Endothelial cell (in vitro differentiated cells): ENCODE measurements at regions not wholly inside any gene's neighbourhood (a gene's known extent, or its start where the extent isn't known, plus 50 kb on each side); places are given as distances from the start of the nearest gene placed in this dataset.

Experiments used
- DNase-seq: peaks from one replicate; pipeline ENCODE4 v3.0.0; 2021; ENCODE audit warnings: low spot score
- H3K27ac Mint-ChIP-seq: one replicate; pipeline ENCODE4 v1.8.0; 2021; ENCODE audit warnings: mixed read lengths, inconsistent platforms; ENCODE audit not compliant: unreplicated experiment
- H3K27me3 Mint-ChIP-seq: one replicate; pipeline ENCODE4 v1.8.0; 2021; ENCODE audit warnings: mild to moderate bottlenecking, moderate library complexity, mixed read lengths, inconsistent platforms; ENCODE audit not compliant: unreplicated experiment
- H3K36me3 Mint-ChIP-seq: one replicate; pipeline ENCODE4 v1.8.0; 2021; ENCODE audit warnings: mild to moderate bottlenecking, low read depth, mixed read lengths, inconsistent platforms; ENCODE audit not compliant: unreplicated experiment
- H3K4me1 Mint-ChIP-seq: one replicate; pipeline ENCODE4 v1.8.0; 2021; ENCODE audit warnings: mild to moderate bottlenecking, mixed read lengths, inconsistent platforms; ENCODE audit not compliant: unreplicated experiment
- H3K4me3 Mint-ChIP-seq: one replicate; pipeline ENCODE4 v1.8.0; 2021; ENCODE audit warnings: mild to moderate bottlenecking, mixed read lengths, inconsistent platforms; ENCODE audit not compliant: unreplicated experiment
- H3K9me3 Mint-ChIP-seq: one replicate; pipeline ENCODE4 v1.8.0; 2021; ENCODE audit warnings: mixed read lengths, inconsistent platforms; ENCODE audit not compliant: unreplicated experiment
- TF ChIP-seq, protein P1 (sequence below): fragments of 200-600 bp; sonication (generic); IDR thresholded peaks from one replicate; pipeline ENCODE4 v1.5.0; 2021; ENCODE audit warnings: antibody characterized with exemption; ENCODE audit not compliant: unreplicated experiment

DNA sequence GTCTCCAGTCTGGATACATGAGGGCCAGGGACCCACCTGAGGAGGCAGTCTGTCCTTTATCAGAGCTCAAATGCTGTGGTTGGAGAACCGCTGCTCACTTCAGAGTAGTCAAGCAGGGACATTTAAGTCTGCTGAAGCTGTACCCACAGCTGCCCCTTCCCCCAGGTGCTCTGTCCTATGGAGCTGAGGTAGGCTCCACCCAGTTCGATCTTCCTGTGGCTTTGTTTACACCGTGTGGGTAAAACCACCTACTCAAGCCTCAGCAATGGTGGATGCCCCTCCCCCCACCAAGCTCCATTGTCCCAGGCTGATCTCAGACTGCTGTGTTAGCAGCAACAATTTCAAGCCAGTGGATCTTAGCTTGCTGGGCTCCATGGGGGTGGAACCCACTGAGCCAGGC, 731.4 kb upstream of the HS6ST1 start:
- H3K4me3 Mint-ChIP-seq, result no peak overlapping the region
- H3K27ac Mint-ChIP-seq, result no peak overlapping the region
- no peaks in the 10 kb centered on the region for H3K27me3 Mint-ChIP-seq
- H3K9me3 Mint-ChIP-seq, result no peaks in the 10 kb centered on the region
- DNase-seq, result no peak
- TF ChIP-seq, protein P1, sequence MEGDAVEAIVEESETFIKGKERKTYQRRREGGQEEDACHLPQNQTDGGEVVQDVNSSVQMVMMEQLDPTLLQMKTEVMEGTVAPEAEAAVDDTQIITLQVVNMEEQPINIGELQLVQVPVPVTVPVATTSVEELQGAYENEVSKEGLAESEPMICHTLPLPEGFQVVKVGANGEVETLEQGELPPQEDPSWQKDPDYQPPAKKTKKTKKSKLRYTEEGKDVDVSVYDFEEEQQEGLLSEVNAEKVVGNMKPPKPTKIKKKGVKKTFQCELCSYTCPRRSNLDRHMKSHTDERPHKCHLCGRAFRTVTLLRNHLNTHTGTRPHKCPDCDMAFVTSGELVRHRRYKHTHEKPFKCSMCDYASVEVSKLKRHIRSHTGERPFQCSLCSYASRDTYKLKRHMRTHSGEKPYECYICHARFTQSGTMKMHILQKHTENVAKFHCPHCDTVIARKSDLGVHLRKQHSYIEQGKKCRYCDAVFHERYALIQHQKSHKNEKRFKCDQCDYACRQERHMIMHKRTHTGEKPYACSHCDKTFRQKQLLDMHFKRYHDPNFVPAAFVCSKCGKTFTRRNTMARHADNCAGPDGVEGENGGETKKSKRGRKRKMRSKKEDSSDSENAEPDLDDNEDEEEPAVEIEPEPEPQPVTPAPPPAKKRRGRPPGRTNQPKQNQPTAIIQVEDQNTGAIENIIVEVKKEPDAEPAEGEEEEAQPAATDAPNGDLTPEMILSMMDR, result no peak
- no peaks in the 10 kb centered on the region for H3K36me3 Mint-ChIP-seq
- H3K4me1 Mint-ChIP-seq, result no peaks in the 10 kb centered on the region

DNA sequence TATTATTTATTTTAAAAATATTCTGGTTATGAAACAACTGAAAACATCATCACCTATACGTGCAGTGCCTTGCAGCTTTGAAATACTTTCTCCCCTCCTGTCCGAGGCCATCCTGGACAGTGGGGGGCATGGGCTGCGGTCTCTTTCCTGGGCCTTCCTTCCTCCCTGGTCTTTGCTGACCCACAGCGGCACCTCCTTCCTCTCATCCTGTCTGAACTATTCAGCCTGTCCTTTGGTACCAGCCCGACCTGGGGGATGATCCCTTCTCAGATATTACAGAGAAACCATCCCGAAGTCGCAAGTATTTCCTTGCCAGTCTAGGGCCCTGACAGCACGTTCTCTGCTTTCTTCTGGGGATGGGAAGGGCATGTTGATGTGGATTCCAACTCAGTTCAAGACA, 736.6 kb upstream of the HS6ST1 start:
- DNase-seq, result no peak
- H3K9me3 Mint-ChIP-seq, result no peaks in the 10 kb centered on the region
- H3K27ac Mint-ChIP-seq, result no peak overlapping the region
- peaks cover 3% of the 10 kb centered on the region for H3K27me3 Mint-ChIP-seq
- H3K36me3 Mint-ChIP-seq, result no peaks in the 10 kb centered on the region
- H3K4me1 Mint-ChIP-seq, result no peaks in the 10 kb centered on the region
- TF ChIP-seq, protein P1, result no peak
- H3K4me3 Mint-ChIP-seq, result no peak overlapping the region

DNA sequence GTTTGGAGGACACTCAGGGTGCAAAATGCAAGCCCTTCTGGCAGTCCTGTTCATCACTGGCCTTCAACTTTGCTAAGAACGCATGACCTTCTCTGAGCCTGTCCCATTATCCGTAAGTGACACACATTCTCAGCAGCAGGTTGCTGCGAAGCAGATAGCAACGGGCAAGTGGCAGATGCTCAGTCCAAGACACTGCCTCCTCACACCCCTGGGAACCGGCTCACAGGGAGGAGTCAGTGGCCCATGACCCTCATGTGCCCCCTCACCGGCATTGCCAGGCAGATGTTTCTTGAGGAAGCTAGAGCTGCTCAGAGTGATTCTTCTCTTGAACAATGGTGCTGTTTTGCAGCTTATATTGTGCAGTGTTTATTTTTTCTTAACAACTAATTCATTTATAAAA, 737.2 kb upstream of the HS6ST1 start:
- no peak overlapping the region for H3K4me3 Mint-ChIP-seq
- H3K27me3 Mint-ChIP-seq, result peaks cover 3% of the 10 kb centered on the region
- H3K36me3 Mint-ChIP-seq, result no peaks in the 10 kb centered on the region
- no peaks in the 10 kb centered on the region for H3K9me3 Mint-ChIP-seq
- H3K4me1 Mint-ChIP-seq, result no peaks in the 10 kb centered on the region
- TF ChIP-seq, protein P1, result no peak
- no peak overlapping the region for H3K27ac Mint-ChIP-seq
- DNase-seq, result no peak

DNA sequence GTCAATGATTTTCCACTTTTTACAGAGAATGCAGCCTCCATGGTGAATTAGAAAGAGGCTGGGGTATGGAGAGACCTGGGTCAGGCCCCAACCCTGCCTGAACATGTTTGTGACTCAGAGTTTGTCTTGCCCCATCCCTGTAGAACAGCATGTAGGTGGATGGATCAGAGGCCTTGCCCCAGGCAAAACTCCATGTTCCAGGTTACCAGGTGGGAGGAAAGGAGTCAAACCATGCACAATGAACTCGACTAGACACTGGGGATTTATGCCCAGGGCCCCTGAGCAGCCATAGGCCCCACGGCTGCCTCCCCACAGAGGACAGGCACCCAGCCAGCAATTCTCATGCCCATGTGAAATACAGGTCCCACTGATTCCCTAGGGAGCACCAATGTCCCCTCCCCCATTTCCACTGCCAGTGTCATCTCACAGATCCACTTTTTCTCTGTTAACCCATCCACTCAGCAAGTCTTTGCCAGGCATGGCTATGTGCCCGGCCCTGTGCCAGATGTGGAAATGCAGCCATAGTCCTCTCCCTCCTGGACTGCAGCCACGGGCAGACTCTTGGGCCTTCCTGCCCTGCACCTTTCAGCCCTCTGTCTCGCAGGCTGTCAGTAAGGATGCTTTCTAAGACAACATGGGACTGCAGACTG, 737.8 kb upstream of the HS6ST1 start:
- TF ChIP-seq, protein P1, result no peak
- Mint-ChIP-seq H3K4me3 (no peak overlapping the region), H3K27ac (no peak overlapping the region), H3K4me1 (no peaks in the 10 kb centered on the region), H3K27me3 (peaks cover 3% of the 10 kb centered on the region), H3K9me3 (no peaks in the 10 kb centered on the region), H3K36me3 (no peaks in the 10 kb centered on the region)
- DNase-seq, result no peak

DNA sequence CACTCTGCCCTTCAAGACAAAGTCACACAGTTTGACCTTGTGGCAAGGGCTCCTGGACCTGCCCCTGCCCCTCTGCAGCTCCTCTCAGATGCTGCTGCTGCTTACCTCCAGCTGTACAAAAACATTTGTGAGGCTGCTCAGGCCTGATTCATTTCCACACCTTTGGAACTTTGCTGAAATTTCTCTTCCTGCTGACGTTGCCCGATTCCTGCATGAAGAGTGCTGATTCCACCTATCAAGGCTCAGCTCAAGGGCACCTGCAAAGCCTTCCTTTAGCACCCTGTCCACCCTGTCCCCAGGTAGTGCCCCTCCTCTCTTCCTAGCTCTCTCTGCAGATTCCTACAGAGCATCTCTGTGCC, 738.3 kb upstream of the HS6ST1 start:
- H3K9me3 Mint-ChIP-seq, result no peaks in the 10 kb centered on the region
- H3K4me3 Mint-ChIP-seq, result no peak overlapping the region
- TF ChIP-seq, protein P1, result no peak
- H3K4me1 Mint-ChIP-seq, result no peaks in the 10 kb centered on the region
- no peak overlapping the region for H3K27ac Mint-ChIP-seq
- DNase-seq, result no peak
- peaks cover 3% of the 10 kb centered on the region for H3K27me3 Mint-ChIP-seq
- H3K36me3 Mint-ChIP-seq, result no peaks in the 10 kb centered on the region
